SK-N-MC (cell line): ENCODE measurements at regions not wholly inside any gene's neighbourhood (a gene's known extent, or its start where the extent isn't known, plus 50 kb on each side); places are given as distances from the start of the nearest gene placed in this dataset.

Experiments used
- EZH2 ChIP-seq: fragments of 200-600 bp; sonication (generic); IDR thresholded peaks from one replicate; pipeline ENCODE4 v1.6.1; 2017; ENCODE audit warnings: antibody characterized with exemption
- POLR2AphosphoS5 ChIP-seq: IDR thresholded peaks from 2 replicates; pipeline ENCODE4 v1.6.1; 2012; ENCODE audit warnings: mild to moderate bottlenecking, low read depth, low read length, borderline replicate concordance

DNA sequence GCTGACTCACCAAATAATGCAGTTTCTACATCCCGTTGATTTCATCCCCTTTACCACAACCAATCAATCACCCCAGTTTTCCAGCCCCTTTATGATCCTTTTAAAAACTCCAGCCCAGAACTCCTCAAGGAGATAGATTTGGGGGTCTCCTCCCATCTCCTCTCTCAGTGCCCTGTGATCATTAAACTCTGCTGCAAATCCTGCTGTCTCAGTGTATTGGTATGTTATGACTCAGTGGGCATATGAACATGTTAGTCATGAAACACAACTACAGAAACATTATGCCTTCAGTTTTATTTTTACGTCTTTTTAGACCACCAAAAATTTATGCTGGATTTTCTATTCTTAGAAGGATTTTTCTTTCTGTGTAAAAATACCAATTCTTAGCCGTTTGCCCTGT is 213.7 kb downstream of the DIPK2A start:
- TF ChIP-seq EZH2: no peak
- no peak for TF ChIP-seq POLR2AphosphoS5
